ENCODE measurements at regions not wholly inside any gene's neighbourhood (a gene's known extent, or its start where the extent isn't known, plus 50 kb on each side); places are given as distances from the start of the nearest gene placed in this dataset.

GRCh38 chr2:156124458-156124857 lies 208.1 kb downstream of the NR4A2 start:
- H3K27ac ChIP-seq = no peak overlapping the region
- TF ChIP-seq POLR2AphosphoS5 (IDR thresholded peaks at IDR 0.05) (no peak), EP300 (IDR thresholded peaks at IDR 0.05) (no peak), CTCF (IDR thresholded peaks at IDR 0.05) (no peak), POLR2A (IDR thresholded peaks at IDR 0.05) (no peak)
- no peak overlapping the region for H3K4me3 ChIP-seq
- H3K4me1 ChIP-seq = no peaks in the 10 kb centered on the region
- ATAC-seq = no peak
- H3K9me3 ChIP-seq = no peaks in the 10 kb centered on the region
- H3K36me3 ChIP-seq = no peaks in the 10 kb centered on the region
- no peaks in the 10 kb centered on the region for H3K27me3 ChIP-seq

- Histone ChIP-seq H3K4me3 (no peak overlapping the region), H3K36me3 (no peaks in the 10 kb centered on the region), H3K27me3 (no peaks in the 10 kb centered on the region), H3K4me1 (no peaks in the 10 kb centered on the region), H3K27ac (no peak overlapping the region), H3K9me3 (no peaks in the 10 kb centered on the region)
- TF ChIP-seq EP300 (IDR thresholded peaks at IDR 0.05) = no peak
- no peak for TF ChIP-seq POLR2AphosphoS5 (IDR thresholded peaks at IDR 0.05)
- TF ChIP-seq POLR2A (IDR thresholded peaks at IDR 0.05) = no peak
- no peak for TF ChIP-seq CTCF (IDR thresholded peaks at IDR 0.05)
- ATAC-seq = no peak
- 76 to 86% methylated on average over 3 of the region's 3 CpGs for WGBS, 2 donors (ENCODE audit: low coverage in 1 of 2)
Measured at GRCh38 chr2:156118753-156119416, 213.6 kb downstream of the NR4A2 start.

- no peaks in the 10 kb centered on the region for H3K36me3 ChIP-seq
- ATAC-seq = no peak
- TF ChIP-seq POLR2AphosphoS5 (IDR thresholded peaks at IDR 0.05) = no peak
- TF ChIP-seq POLR2A (IDR thresholded peaks at IDR 0.05) = no peak
- TF ChIP-seq CTCF (IDR thresholded peaks at IDR 0.05) = no peak
- no peak for TF ChIP-seq EP300 (IDR thresholded peaks at IDR 0.05)
- 53 to 89% methylated on average over 1 to 2 of the region's 2 CpGs for WGBS, 2 donors (ENCODE audit: low coverage in 1 of 2)
- no peaks in the 10 kb centered on the region for H3K27me3 ChIP-seq
- H3K4me1 ChIP-seq = no peaks in the 10 kb centered on the region
- H3K4me3 ChIP-seq = no peak overlapping the region
- H3K27ac ChIP-seq = no peak overlapping the region
- no peaks in the 10 kb centered on the region for H3K9me3 ChIP-seq
Measured at GRCh38 chr2:156116113-156116512, 216.4 kb downstream of the NR4A2 start.

GRCh38 chr2:156115338-156115737 lies 217.2 kb downstream of the NR4A2 start:
- no peak overlapping the region for H3K4me3 ChIP-seq
- 80 to 86% methylated on average over 2 of the region's 3 CpGs for WGBS, 2 donors (ENCODE audit: low coverage in 1 of 2)
- TF ChIP-seq CTCF (IDR thresholded peaks at IDR 0.05) = no peak
- TF ChIP-seq EP300 (IDR thresholded peaks at IDR 0.05) = no peak
- TF ChIP-seq POLR2AphosphoS5 (IDR thresholded peaks at IDR 0.05) = no peak
- no peak for TF ChIP-seq POLR2A (IDR thresholded peaks at IDR 0.05)
- no peak overlapping the region for H3K27ac ChIP-seq
- no peaks in the 10 kb centered on the region for H3K27me3 ChIP-seq
- ATAC-seq = no peak
- no peaks in the 10 kb centered on the region for H3K36me3 ChIP-seq
- H3K9me3 ChIP-seq = no peaks in the 10 kb centered on the region
- no peaks in the 10 kb centered on the region for H3K4me1 ChIP-seq

GRCh38 chr2:156112323-156112722 lies 220.2 kb downstream of the NR4A2 start:
- H3K27me3 ChIP-seq = no peaks in the 10 kb centered on the region
- no peak overlapping the region for H3K4me3 ChIP-seq
- H3K27ac ChIP-seq = no peak overlapping the region
- TF ChIP-seq EP300 (IDR thresholded peaks at IDR 0.05) (no peak), POLR2A (IDR thresholded peaks at IDR 0.05) (no peak), POLR2AphosphoS5 (IDR thresholded peaks at IDR 0.05) (no peak), CTCF (IDR thresholded peaks at IDR 0.05) (no peak)
- no peak for ATAC-seq
- no peaks in the 10 kb centered on the region for H3K4me1 ChIP-seq
- H3K9me3 ChIP-seq = no peaks in the 10 kb centered on the region
- H3K36me3 ChIP-seq = no peaks in the 10 kb centered on the region
- 76 to 83% methylated on average over 1 of the region's 1 CpG for WGBS, 2 donors (ENCODE audit: low coverage in 1 of 2)

Measured in gastroesophageal sphincter (tissue), 4 donors.